Putamen (tissue), 1 donor: ENCODE measurements at regions not wholly inside any gene's neighbourhood (a gene's known extent, or its start where the extent isn't known, plus 50 kb on each side); places are given as distances from the start of the nearest gene placed in this dataset.
"Not testable (repeated sequence)": the region's sequence is repeated elsewhere in the genome, so short reads cannot be mapped to it uniquely, and the experiment has no call there.

ENCODE experiments used
- DNase-seq: peaks from one replicate; pipeline ENCODE4 v3.0.0-alpha.2; 2016; ENCODE audit warnings: low spot score

DNA sequence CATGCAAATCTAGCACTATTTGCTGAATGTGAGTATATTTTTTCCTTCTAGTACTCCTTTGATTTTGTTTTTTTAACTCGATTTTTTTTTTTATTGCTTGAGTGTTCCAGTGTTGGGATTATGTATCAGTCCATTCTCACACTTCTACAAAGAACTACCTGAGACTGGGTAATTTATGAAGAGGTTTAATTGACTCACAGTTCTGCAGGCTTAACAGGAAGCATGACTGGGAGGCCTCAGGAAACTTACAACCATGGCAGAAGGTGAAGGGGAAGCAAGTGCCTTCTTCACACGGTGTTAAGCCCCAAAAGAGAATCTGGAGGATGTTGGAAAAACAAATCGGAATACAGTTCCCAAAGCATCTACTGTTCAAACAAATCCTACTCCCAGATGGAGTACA, 69.1 kb downstream of the ZNF518B start:
- not testable (repeated sequence) for DNase-seq

DNA sequence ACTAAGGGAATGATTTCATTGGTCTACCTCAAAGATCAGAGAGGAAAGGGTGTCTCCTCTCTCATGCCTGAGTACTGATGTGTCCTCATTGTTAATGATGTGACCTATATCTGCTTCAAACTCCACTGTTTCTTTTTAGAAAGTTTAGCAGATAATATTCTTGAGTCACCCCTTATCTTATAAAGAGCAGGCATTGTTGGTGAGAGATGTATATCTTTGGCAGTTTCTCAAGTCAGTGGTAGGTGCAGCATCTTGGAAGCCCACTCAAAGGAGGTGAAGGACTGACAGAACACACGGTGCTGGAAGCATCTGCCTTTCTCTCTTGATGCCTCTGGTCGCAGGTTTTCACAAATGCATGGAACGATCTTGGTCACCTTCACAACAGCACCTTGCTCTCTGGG, 71.2 kb downstream of the ZNF518B start:
- DNase-seq = no peak

DNA sequence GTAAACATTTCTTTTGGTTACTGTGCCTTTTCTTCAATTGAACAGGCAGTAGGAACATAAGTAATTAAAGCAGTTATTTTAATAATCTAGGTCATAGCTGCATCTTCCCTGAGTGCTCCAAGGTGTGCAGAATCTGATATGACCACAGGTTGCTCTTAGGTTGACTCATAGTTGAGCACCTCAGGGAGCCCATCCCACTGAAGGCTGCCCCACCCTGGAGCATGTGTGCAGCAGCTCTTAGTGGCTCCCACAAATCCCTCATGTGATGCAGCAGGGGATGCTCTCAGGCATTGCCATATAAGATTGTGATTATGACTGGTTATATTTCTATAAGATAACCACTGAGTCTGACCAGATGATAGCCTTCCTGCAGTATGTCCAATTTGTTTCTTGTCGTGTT, 72.3 kb downstream of the ZNF518B start:
- DNase-seq = no peak

DNA sequence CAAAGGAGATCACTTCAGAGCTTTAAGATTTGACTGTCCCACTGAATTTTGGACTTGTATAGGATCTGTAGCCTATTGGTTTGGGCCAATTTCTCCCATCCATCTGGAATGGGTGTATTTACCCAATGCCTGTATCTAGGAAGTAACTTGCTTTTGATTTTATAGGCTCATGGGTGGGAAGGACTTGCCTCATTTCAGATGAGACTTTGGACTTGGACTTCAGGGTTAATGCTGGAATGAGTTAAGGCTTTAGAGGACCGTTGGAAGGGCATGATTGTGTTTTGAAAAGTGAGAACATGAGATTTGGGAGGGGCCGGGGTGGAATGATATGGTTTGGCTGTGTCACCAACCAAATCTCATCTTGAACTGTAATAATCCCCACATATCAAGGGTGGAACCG, 73.8 kb downstream of the ZNF518B start:
- no peak for DNase-seq

DNA sequence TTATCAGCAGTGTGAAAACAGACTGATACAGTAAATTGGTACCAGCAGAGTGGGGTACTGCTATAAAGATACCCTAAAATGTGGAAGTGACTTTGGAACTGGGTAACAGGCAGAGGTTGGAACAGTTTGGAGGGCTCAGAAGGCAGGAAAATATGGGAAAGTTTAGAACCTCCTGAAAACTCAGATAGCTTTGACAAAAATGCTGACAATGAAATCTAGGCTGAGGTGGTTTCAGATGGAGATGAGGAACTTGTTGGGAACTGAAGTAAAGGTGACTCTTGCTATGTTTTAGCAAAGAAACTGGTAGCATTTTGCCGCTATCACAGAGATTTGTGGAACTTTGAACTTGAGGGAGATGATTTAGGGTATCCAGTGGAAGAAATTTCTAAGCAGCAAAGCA, 75.1 kb downstream of the ZNF518B start:
- DNase-seq = not testable (repeated sequence)

DNA sequence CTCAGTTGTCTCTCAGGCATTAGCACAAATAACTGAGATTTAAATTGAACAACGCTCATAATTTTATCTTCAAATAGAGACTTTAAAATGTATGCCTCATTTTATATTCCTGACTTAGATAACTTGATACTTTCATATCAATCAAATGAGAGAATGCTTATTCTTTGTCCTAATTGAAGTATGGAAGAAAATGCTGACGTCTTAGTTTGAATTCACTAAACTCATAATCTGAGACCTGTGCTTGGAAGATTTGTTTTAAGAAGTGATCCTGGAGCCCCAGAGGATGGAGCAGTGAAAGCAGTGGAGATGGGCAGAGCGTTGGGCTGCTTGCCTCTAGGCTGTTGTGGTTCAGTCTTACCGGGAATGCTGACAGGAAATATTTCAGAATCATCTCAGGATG, 76.1 kb downstream of the ZNF518B start:
- DNase-seq = no peak

DNA sequence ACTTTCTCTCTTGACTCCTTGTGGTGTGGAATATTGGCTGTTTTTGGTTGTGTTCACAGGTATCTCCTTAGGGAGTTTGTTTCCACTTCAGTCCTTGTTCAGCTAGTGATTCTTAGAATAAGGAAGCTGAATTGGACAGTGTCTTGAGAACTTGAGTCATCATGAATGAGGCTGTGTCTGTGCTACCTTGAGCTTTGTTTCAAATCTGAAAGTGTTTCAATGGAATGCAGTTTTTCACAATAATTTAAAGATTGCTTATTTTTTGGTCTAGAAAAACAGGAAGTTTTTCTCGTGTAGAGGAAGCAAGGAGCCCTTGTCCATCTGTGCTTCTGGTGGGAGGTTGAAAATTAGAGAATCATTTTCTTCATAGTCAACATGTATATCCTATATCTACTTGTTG, 76.5 kb downstream of the ZNF518B start:
- no peak for DNase-seq

DNA sequence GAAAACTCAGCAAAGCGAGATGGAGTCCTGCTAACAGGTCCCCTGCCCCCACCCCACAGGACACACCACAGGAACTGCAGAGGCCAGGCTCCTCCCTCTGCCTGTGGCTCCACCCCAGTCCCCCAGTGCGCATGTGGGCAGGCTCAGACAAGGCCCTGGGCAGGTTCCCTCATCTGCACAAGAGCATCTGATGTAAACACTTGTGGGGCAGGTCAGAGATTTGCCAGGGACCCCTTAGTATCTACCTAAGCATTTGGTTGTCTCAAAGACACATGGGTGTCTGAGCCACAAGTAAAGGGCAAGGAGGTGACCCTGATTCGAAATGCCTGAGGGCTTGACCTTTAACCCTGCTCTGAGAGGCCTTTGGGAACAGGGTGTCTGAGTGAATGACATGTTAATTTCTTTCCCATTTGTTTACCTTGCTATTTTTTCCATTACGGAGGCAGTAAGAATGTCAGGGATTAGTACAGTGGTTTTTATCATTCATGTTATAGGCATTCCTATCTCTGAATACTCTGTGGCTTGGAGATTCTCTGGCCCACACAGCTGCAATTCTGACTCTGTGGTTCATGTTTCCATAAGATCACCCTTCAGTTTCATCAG, 85.3 kb downstream of the ZNF518B start:
- DNase-seq = no peak

DNA sequence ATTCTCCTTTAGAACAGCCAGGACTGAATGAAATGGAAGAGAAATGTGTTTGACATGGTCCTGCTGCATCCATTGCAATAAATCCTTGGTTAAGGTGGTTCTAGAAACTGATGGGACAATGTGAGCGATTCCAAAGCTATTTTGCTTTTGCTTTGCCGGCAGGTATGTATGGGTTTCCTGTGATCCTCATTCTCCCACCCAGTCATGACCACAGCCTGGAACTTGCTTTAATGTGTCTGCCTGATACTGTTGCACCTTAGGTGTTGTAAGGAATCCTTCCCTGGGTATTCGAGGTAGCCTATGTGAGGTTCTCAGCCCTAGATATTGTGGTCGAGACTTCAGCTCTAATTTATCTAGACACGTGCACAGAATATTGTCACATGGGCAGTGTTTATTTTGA, 86.1 kb downstream of the ZNF518B start:
- DNase-seq = no peak

DNA sequence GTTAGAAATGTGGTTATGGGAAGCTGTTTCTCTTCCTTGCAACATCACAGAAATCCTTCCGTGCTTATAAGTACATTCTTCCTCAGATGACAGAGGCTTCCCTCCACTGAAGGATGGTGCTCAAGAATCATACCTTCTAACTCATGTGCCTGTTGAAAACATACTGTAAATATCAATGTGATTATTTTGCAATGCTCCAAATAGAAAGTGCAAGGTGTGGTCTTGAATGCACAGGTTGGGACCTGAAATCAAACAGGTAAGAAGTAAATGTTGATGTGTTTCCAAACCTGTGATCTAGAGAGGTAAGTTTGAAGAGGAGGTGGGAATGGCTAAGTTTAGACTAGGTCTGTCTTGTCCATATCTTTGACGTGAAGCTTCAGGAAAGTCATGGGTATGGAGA, 87.7 kb downstream of the ZNF518B start:
- no peak for DNase-seq

DNA sequence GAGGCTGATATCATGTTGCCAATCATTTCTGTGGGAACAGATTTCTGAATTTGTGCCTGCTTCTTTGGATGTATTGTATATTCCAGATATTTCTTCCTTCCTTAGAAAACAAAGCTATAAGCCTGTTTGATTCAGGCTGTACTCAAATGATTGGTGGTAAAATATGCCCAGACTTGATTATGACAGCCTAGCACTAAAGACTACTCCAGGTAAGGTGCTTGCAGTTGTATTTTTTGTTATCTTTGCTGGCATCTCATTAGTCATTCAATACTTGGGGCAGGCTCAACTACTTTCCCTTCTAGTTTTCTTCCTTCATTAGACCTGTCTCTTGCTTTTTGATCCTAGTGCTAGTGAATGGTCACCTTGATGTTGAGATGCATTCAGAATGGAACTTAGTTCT, 90.6 kb downstream of the ZNF518B start:
- no peak for DNase-seq

DNA sequence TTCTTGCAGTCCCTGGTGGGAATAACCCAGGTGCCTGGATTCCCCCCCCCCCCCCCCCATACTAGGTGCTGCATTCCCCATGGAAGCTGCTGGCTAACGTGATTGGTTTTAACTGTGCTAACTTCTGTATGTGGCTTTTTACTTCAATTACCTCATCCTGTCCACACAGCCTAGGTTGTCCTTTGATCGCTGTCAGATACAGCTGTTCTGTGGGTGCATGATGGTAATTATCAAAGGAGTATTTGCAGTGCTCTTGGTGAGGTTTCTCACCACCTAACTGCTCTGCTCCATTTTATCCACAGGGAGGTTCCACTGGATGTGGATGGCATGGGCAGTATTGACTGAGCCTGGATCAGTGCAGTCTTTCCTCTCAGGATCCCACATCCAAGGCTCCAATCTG, 93.0 kb downstream of the ZNF518B start:
- no peak for DNase-seq

DNA sequence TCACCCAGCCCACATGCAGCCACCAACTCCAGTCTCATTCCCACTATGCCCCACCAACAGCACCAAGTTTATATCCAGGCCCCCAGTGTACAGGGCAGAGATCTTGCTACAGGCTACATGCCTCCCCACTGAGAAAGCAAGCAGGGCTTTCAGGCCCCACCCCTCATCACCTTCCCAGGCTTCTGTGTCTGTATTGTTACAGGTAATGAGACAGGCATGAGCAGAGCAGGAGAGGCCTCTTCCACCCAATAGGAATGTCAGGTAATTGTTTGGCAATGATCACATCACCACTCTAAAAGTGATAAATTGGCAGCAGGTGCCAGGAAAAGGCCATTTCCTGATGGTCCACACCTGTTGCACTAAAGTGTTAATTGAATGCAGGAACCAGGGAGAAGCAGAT, 102.5 kb downstream of the ZNF518B start:
- no peak for DNase-seq

DNA sequence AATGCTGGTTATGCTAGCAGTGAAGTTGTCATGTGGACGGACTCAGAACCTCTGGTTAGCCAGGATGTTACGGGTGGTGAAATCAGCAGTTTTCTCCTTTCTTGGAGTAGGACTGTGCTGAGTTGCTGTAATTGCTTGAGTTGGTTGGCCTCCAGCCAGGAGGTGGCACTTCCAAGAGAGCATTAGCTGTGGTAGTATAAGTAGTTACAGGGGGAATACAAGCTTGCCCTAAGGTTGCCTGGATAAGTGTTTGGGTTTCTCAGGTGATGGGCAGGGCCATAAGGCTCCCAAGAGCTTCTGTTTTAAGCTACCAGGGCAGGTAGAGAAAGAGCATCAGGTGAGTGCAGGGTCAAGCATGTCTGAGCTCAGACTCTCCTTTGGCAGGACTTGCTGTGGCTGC, 103.0 kb downstream of the ZNF518B start:
- no peak for DNase-seq

DNA sequence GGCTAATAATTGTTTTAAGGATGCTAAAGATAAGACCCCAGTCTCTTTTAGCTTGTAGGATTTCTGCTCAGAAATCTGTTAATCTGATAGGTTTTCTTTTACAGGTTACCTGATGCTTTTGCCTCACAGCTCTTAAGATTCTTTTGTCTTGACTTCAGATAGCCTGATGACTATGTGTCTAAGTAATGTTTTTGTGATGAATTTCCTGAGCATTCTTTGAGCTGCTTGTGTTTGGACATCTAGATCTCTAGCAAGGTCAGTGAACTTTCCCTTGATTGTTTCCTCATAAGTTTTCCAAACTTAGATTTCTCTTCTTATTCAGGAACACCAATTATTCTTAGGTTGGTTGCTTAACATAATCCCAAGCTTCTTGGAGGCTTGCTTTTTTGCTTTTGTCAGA, 104.1 kb downstream of the ZNF518B start:
- no peak for DNase-seq

DNA sequence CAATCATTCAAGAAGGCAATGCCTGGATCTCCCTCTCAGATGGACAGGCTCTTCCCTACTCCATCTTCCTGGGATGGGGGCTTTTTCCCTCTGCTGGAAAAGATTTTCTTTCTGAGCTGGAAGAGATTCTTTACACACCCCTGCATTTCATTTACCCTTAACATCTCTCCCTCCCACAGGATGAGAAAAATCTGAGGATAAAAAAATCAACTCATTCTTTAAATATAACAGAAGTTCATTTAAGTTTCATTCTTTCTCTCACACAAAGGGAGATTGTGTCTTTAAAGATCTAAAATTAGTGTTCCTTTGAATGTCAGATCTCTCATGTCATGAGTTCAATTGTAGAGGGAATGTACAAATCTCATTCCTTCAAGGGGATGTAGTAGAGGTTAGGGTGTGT, 109.0 kb downstream of the ZNF518B start:
- peak; percentile 40 for DNase-seq

DNA sequence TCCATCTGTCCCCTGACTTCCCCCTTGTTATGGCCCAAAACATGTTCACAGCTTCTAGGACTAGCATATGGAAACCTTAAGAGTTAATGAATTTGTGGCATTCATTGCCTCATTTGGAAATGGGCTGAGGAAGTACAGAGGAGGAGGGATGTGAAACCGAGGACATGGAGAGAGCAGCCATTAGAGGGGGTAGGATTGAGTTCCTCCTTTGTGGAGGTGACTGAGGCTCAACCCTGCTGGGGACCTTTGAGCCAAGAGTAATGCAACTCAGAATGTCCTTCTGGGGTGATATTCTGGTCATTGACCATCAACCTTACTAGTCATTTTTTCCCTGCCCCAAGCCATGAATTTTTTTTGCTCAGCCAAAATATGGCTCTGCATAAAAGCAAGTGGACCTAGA, 109.4 kb downstream of the ZNF518B start:
- no peak for DNase-seq

DNA sequence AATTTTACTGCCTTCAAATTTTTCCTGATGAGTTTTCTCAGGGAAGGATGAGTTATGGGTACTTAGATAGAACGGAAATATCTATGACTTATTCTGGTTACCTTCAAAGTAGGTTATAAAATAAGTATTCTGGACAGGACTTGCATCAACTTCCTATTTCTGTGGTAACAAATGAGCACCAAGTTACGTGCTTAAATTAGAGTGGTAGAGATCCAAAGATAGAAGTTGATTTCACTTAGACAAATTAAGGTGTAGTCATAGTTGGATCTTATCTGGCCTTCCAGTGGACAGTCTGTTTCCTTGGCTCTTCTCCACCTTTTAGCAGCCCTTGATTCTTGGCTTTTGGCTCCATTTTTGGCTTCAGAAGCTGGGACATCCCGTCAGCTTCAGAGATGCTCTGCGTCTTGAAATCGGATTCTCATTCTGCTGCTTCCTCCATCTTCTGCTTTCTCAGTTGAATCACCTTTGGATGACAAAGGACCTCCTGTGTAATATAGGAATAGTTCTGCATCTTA, 109.9 kb downstream of the ZNF518B start:
- DNase-seq = no peak

DNA sequence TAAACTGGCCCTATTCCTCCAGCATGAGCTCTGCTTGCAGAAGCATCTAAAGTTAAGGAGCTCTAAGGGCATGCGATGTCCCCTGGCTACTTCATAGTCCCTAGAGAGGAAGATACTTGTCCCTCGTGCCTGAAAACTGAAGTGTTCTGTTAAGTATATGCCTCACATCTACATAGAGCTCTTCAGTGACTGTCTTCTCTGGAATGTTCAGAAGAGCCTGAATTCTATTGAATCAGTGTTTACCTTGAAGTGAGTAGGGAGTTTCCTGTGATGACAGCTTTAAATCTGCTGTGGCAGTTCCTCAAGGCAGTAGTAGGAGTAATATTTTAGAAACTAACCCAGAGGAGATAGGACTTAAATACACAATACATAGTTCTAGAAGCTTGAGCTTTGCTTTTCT, 111.2 kb downstream of the ZNF518B start:
- DNase-seq = no peak

DNA sequence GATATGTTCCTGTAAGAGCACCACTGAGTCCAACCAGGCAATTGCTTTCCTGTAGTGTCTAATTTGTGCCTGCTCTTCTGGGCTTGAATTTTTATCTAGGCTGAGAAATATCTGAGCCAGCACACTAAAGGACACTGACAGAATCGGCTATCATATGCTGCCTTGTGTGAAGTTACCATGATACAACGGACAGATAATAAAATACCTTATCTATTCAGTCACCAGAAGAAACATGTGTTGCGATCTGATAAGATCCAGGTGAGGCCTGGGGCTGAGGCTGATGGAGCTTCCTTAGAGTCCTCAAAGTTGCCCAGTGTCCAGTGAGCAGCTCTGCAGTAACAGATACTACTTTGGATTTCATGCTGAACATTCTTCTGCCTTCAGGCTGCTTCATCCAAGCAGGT, 111.8 kb downstream of the ZNF518B start:
- no peak for DNase-seq

DNA sequence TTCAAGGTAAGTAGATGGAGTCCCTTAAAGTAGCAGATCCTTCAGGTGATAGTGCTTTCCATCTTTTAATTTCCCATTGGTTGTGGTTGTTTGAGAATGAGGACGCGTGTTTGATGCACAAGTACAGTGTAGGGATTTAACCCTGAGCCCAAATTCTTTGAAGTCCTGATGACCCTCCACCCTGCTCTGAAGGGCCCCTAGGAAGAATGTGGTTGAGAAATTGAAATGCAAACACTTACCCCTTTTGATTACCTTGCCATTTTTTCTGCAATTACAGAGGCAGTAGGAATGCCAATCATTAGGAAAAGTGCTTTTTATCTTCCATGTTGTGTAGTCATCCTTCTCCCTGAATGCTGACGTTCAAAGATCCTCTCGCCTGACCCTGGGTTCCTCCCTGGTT, 112.4 kb downstream of the ZNF518B start:
- no peak for DNase-seq

DNA sequence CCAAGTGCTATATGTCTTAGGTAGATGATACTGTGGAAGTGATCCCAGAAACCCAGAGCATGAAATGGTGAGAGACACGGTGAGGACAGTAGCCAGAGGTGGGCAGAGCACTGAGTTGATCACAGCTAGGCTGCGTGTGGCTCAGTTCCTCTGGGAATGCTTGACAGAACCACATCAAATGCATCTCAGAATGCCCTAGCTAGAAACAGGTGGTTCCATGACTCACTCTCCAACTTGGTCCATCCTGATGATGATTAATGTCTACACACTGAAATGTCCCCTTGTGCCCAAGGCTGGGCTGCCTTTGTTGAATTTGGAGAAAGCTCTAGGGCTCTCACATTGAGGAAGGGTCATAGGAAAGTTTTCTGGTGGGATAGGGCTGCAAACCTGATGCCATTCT, 113.6 kb downstream of the ZNF518B start:
- no peak for DNase-seq

DNA sequence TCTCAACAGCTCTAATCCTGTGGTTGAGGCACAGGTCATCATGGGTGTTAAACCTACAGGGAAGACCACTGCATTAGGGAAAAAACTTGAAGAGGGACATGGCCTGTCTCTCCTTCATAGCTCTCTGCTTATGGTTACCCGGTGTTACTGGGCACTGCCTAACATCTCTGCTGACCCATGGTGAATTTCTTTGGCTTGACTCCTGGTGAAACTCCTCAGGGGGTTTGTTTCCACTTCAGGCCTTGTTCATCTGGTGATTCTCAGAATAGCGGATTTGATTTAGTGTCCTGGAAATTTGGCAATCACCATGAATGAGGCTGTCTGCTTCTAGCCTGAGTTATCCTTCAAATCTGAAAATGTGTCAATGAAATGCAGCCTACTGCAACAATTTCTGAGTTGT, 114.4 kb downstream of the ZNF518B start:
- no peak for DNase-seq

DNA sequence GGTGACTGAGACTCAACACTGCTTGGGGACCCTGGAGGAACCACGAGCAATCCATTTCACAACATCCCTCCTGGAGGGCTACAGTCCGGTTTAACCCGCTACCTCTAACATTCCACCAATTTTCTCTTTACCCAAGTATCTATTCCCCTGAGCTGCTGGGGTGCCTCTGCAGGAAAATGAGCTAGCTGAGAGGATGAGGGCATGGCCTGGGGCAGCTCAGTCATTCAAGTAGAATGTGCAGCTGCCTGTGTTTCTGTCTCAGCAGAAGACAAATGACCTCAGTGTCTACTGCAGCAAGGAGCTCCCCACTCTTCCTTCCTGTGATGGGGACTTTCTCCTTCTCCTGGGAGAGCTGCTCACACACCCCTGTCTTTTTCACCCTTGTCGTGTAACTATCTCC, 120.8 kb downstream of the ZNF518B start:
- DNase-seq = no peak

DNA sequence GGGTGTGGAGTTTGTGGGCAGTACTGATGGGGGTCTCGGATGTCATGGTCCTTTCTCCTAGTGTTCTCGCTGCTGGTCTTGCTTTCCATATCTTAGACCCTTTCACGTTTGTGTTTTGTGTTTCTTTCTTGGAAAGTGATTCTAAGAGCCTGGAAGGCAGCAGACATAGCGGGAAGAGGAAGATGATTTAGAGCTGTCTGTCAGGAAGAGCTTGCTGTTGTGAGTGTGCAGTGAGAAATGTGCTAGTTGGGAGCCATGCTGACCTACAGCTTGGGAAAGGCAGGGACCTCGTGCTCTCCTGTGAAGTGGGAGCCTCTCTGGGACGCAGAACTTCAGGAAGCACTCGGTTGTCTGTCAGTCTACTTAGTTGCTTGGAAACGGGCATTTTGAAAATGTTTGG, 122.2 kb downstream of the ZNF518B start:
- no peak for DNase-seq
